GM12878 (cell line): ENCODE measurements at regions not wholly inside any gene's neighbourhood (a gene's known extent, or its start where the extent isn't known, plus 50 kb on each side); places are given as distances from the start of the nearest gene placed in this dataset.
A peak's percentile ranks its signal among the peaks of the same experiment; 100 is the strongest.

Experiments
- ATAC-seq: fragments of 200-7000 bp; cut with Tn5 transposase; 3 replicates; pipeline ENCODE4 v1.9.1; 2020; ENCODE audit warnings: mild to moderate bottlenecking, moderate library complexity
- BruUV-seq: library from RNA; stranded (reverse); fragments of 400-500 nt; replicated peaks from 2 replicates; lab custom pipeline; 2021; lab: Mats Ljungman, UMichigan
- CTCF ChIA-PET: fragments of 300-600 bp; sonication (Branson Sonifier 250); formaldehyde crosslinking; extraction: SDS; loops from one replicate; lab custom pipeline; 2021; ENCODE audit warnings: inconsistent platforms; lab: Yijun Ruan, JAX
- POLR2A ChIA-PET: fragments of 350-600 bp; formaldehyde crosslinking; extraction: SDS; loops from one replicate; lab custom pipeline; 2021; ENCODE audit warnings: inconsistent platforms; lab: Charles Lee
- RAD21 ChIA-PET: fragments of 300-600 bp; sonication (Branson Sonifier 250); formaldehyde crosslinking; loops from one replicate; lab custom pipeline; 2023; ENCODE audit warnings: antibody characterized with exemption; ENCODE audit not compliant: unreplicated experiment; lab: Charles Lee
- SMC1A ChIA-PET: fragments of 300-600 bp; sonication (Branson Sonifier 250); formaldehyde crosslinking; loops from one replicate; lab custom pipeline; 2023; ENCODE audit not compliant: unreplicated experiment, uncharacterized antibody; lab: Charles Lee
- DNase-seq: peaks from one replicate; pipeline ENCODE4 v3.0.0-alpha.2; 2011; ENCODE audit warnings: low read depth, low spot score
- FAIRE-seq: peaks from 3 replicates; lab custom pipeline; 2011; peaks lifted over from hg19 to GRCh38; lab: Jason Lieb, UNC
- H2AFZ ChIP-seq: 2 replicates; pipeline ENCODE4 v1.6.0; 2011; ENCODE audit warnings: low read depth, low read length, control low read depth; ENCODE audit not compliant: control insufficient read depth
- H3K27ac ChIP-seq: 2 replicates; pipeline ENCODE4 v1.5.1; 2011; ENCODE audit warnings: control low read depth; ENCODE audit not compliant: control insufficient read depth, insufficient read depth
- H3K27me3 ChIP-seq, 2 experiments: replicated peaks in 1 of 2; 2 replicates each; pipeline versions ENCODE4 v1.6.0 to v1.6.1; 2011; ENCODE audit warnings: low read length in 1 of 2; ENCODE audit not compliant: control insufficient read depth in 2 of 2, insufficient read depth in 2 of 2
- H3K36me3 ChIP-seq, 2 experiments: 2 replicates each; pipeline ENCODE4 v1.5.1; 2011; ENCODE audit warnings: low read length in 1 of 2; ENCODE audit not compliant: control insufficient read depth in 2 of 2, insufficient read depth in 2 of 2
- H3K4me1 ChIP-seq: 2 replicates; pipeline ENCODE4 v1.6.1; 2011; ENCODE audit warnings: mild to moderate bottlenecking, low read length, moderate library complexity, mixed read lengths; ENCODE audit not compliant: control insufficient read depth, insufficient read depth
- H3K4me2 ChIP-seq: 2 replicates; pipeline ENCODE4 v1.6.0; 2011; ENCODE audit warnings: control low read depth; ENCODE audit not compliant: control insufficient read depth, insufficient read depth
- H3K4me3 ChIP-seq: fragments of 200-600 bp; sonication (generic); 2 replicates; pipeline ENCODE4 v1.5.1; 2016
- H3K79me2 ChIP-seq: 2 replicates; pipeline ENCODE4 v1.6.0; 2011; ENCODE audit warnings: low read length; ENCODE audit not compliant: control insufficient read depth, insufficient read depth
- H3K9ac ChIP-seq: 2 replicates; pipeline ENCODE4 v1.8.0; 2011; ENCODE audit warnings: low read length, control low read depth, mixed read lengths; ENCODE audit not compliant: control insufficient read depth, insufficient read depth
- H3K9me3 ChIP-seq: replicated peaks from 3 replicates; pipeline ENCODE4 v1.5.1; 2011; ENCODE audit warnings: mild to moderate bottlenecking, low read length; ENCODE audit not compliant: control insufficient read depth, insufficient read depth
- H4K20me1 ChIP-seq: 2 replicates; pipeline ENCODE4 v1.6.0; 2011; ENCODE audit not compliant: control insufficient read depth, insufficient read depth
- ATF2 ChIP-seq: IDR thresholded peaks from 2 replicates; pipeline ENCODE4 v1.6.1; 2012; ENCODE audit warnings: low read length, inconsistent platforms
- ATF7 ChIP-seq: fragments of 450-650 bp; IDR thresholded peaks from 2 replicates; pipeline ENCODE4 v1.6.1; 2016; ENCODE audit warnings: low read depth, mild to moderate bottlenecking
- BACH1 ChIP-seq: fragments of 450-650 bp; IDR thresholded peaks from 2 replicates; pipeline ENCODE4 v1.6.1; 2017; ENCODE audit warnings: mild to moderate bottlenecking, borderline replicate concordance
- BCLAF1 ChIP-seq: fragments of 450-650 bp; IDR thresholded peaks from 2 replicates; pipeline ENCODE4 v1.6.1; 2017; ENCODE audit warnings: antibody characterized with exemption, mild to moderate bottlenecking, moderate library complexity
- CBFB ChIP-seq: IDR thresholded peaks from 2 replicates; pipeline ENCODE4 v1.6.1; 2016; ENCODE audit warnings: antibody characterized with exemption, low read depth
- EP300 ChIP-seq, 2 experiments: fragments of 150-350 bp in 1 of 2; IDR thresholded peaks; 2 replicates each; pipeline ENCODE4 v1.6.1; 2011 to 2012; ENCODE audit warnings: low read depth in 2 of 2, low read length in 2 of 2, borderline replicate concordance in 1 of 2, improper control_type of control experiment in 1 of 2, inconsistent platforms in 1 of 2; ENCODE audit not compliant: control insufficient read depth in 1 of 2
- FOXM1 ChIP-seq: IDR thresholded peaks from 2 replicates; pipeline ENCODE4 v1.6.1; 2012; ENCODE audit warnings: low read depth, mild to moderate bottlenecking, inconsistent platforms, low read length, moderate library complexity
- PAX5 ChIP-seq: IDR thresholded peaks from 2 replicates; pipeline ENCODE4 v1.6.1; 2011; ENCODE audit warnings: low read depth, low read length, borderline replicate concordance
- RAD21 ChIP-seq: IDR thresholded peaks from 2 replicates; pipeline ENCODE4 v1.6.1; 2011; ENCODE audit warnings: mild to moderate bottlenecking, low read depth, low read length, moderate library complexity; ENCODE audit not compliant: insufficient read depth
- SIN3A ChIP-seq: IDR thresholded peaks from 2 replicates; pipeline ENCODE4 v1.6.1; 2012; ENCODE audit warnings: low read depth, low read length, improper control_type of control experiment
- SIX5 ChIP-seq: IDR thresholded peaks from 2 replicates; pipeline ENCODE4 v1.6.1; 2011; ENCODE audit warnings: mild to moderate bottlenecking, low read depth, low read length, moderate library complexity; ENCODE audit not compliant: severe bottlenecking
- WGBS: methylation state at CpG from one replicate; pipeline ENCODE4 v1.1.6; 2016; ENCODE audit warnings: low lambda C conversion rate; ENCODE audit not compliant: insufficient replicate concordance, insufficient coverage; ENCODE audit errors: missing lambda C conversion rate; 5-methylcytosine and 5-hydroxymethylcytosine counted together
- in situ Hi-C: fragments of 300-500 bp; cut with MboI; formaldehyde crosslinking; loops from 9 replicates; pipeline ENCODE4 v1.14.3; 2018; ENCODE audit warnings: mixed read lengths
- intact Hi-C: fragments of 100-400 bp; cut with micrococcal nuclease; formaldehyde crosslinking; loops from one replicate; pipeline ENCODE4 v1.14.2; 2022; ENCODE audit not compliant: unreplicated experiment

GRCh38 chr6:4012826-4013225, 66.1 kb downstream of the FAM217A start:
- RAD21 ChIA-PET, result no interaction called here
- in situ Hi-C loops, result no loop called here

GRCh38 chr6:4017058-4017739, 61.7 kb downstream of the FAM217A start:
- Histone ChIP-seq H3K4me1 (peaks cover 4% of the 10 kb centered on the region; the same call in 1 of the 2 replicates), H4K20me1 (no peaks in the 10 kb centered on the region), H3K4me3 (peak overlapping the region; percentile 67), H3K27me3 (no peaks in the 10 kb centered on the region), H3K4me2 (peak overlapping the region; percentile 95), H3K27ac (peak overlapping the region; percentile 91), H3K9ac (peak overlapping the region; percentile 82), H2AFZ (peak overlapping the region; percentile 95; the same call in 1 of the 2 replicates), H3K36me3 (0 out of 4 replicates have a peak, but pooled peaks cover 0 to 5% of the 10 kb centered on the region in 2 experiments), H3K79me2 (peaks cover 46% of the 10 kb centered on the region), H3K9me3 (no peaks in the 10 kb centered on the region)
- CTCF ChIA-PET, result interaction anchor here (0.9 to 1.1 kb wide), 3 partner anchors 8 to 137 kb away, joined by 3 read pairs; no protein-coding TSS in a partner anchor
- FAIRE-seq (no peak), ATAC-seq (no peak), DNase-seq (no peak)
- in situ Hi-C loops (no loop called here), intact Hi-C loops (no loop called here)
- RAD21 ChIA-PET, result interaction anchor here (0.9 to 2.1 kb wide), 5 partner anchors 118 to 950 kb away, joined by 3 to 10 read pairs (median 4); partner anchors contain the start of gene ECI2
- WGBS, result 0% methylated on average over 2 of the region's 2 CpGs
- POLR2A ChIA-PET, result interaction anchor here (1.2 to 2.8 kb wide), 2 partner anchors 23 to 123 kb away, joined by 3 to 6 read pairs; no protein-coding TSS in a partner anchor
- BruUV-seq, result no TSS peak
- SMC1A ChIA-PET, result interaction anchor here (0.7 to 1.6 kb wide), 6 partner anchors 9 to 761 kb away, joined by 3 to 8 read pairs (median 4); no protein-coding TSS in a partner anchor
- TF ChIP-seq BCLAF1 (no peak), CBFB (no peak), EP300 (IDR thresholded peaks at IDR 0.05; ENCODE audit: borderline replicate concordance in 1 of 2, control insufficient read depth in 1 of 2, low read depth in 2 of 2, low read length in 2 of 2) (0 out of 4 replicates have a peak, but pooled peaks of 1 of the 2 experiments have one; percentile 25), FOXM1 (no peak), ATF2 (peak; percentile 13; the same call in 1 of the 2 replicates), PAX5 (no peak), BACH1 (0 out of 2 replicates have a peak, but pooled peaks have one; percentile 16), SIN3A (no peak), RAD21 (no peak)

More at GRCh38 chr6:4012826-4013225, 66.1 kb downstream of the FAM217A start:
- H2AFZ ChIP-seq, result no peak overlapping the region
- no peaks in the 10 kb centered on the region for H4K20me1 ChIP-seq
- WGBS, result 100% methylated on average over 2 of the region's 2 CpGs
- intact Hi-C loops, result no loop called here
- FAIRE-seq (no peak), DNase-seq (no peak), ATAC-seq (no peak)
- SMC1A ChIA-PET, result interaction anchor here (1.0 kb wide), 1 partner anchor 11 kb away, joined by 3 read pairs; no protein-coding TSS in a partner anchor
- no peak overlapping the region for H3K27ac ChIP-seq
- no peaks in the 10 kb centered on the region; the same call in 2 of the 3 replicates for H3K9me3 ChIP-seq
- no peaks in the 10 kb centered on the region for H3K27me3 ChIP-seq
- H3K4me3 ChIP-seq, result no peak overlapping the region
- no peak overlapping the region for H3K4me2 ChIP-seq
- POLR2A ChIA-PET, result interaction anchor here (0.6 to 1.4 kb wide), 3 partner anchors 9 to 36 kb away, joined by 3 to 6 read pairs (median 4); no protein-coding TSS in a partner anchor
- BruUV-seq, result no TSS peak
- TF ChIP-seq ATF7 (no peak), SIX5 (no peak)
- no peak overlapping the region for H3K9ac ChIP-seq
- CTCF ChIA-PET, result interaction anchor here (0.6 to 1.8 kb wide), 4 partner anchors 9 to 202 kb away, joined by 3 to 5 read pairs (median 4); a partner anchor contains a TSS
- H3K36me3 ChIP-seq, result 0 out of 4 replicates have a peak, but pooled peaks cover 0 to 5% of the 10 kb centered on the region in 2 experiments
- peaks cover 9% of the 10 kb centered on the region; the same call in 1 of the 2 replicates for H3K4me1 ChIP-seq
- peaks cover 33% of the 10 kb centered on the region for H3K79me2 ChIP-seq
